ENCODE measurements at regions not wholly inside any gene's neighbourhood (a gene's known extent, or its start where the extent isn't known, plus 50 kb on each side); places are given as distances from the start of the nearest gene placed in this dataset.

- TF ChIP-seq CTCF (IDR thresholded peaks at IDR 0.05; ENCODE audit: borderline replicate concordance, extremely low read depth, low read length, poor library complexity, severe bottlenecking) (no peak), EZH2 (IDR thresholded peaks at IDR 0.05; ENCODE audit: borderline replicate concordance, low read depth, low read length, severe bottlenecking) (no peak)
Observed at GRCh38 chr2:60383401-60384143, 169.9 kb downstream of the BCL11A start.
